HepG2 (cell line): ENCODE measurements at regions not wholly inside any gene's neighbourhood (a gene's known extent, or its start where the extent isn't known, plus 50 kb on each side); places are given as distances from the start of the nearest gene placed in this dataset.

Experiments
- ATAC-seq: fragments of 200-7000 bp; cut with Tn5 transposase; 3 replicates; pipeline ENCODE4 v1.9.1; 2020; ENCODE audit warnings: mild to moderate bottlenecking, moderate library complexity
- BruUV-seq: library from RNA; stranded (reverse); fragments of 400-500 nt; replicated peaks from 2 replicates; lab custom pipeline; 2021; lab: Mats Ljungman, UMichigan
- CTCF ChIA-PET: fragments of 300-600 bp; formaldehyde crosslinking; extraction: SDS; loops from one replicate; lab custom pipeline; 2021; ENCODE audit warnings: low total read pairs, inconsistent platforms, low intra/inter-chr PET ratio; lab: Yijun Ruan, JAX
- POLR2A ChIA-PET: fragments of 350-600 bp; sonication (Branson Sonifier 250); formaldehyde crosslinking; loops from one replicate; lab custom pipeline; 2020; ENCODE audit warnings: antibody characterized with exemption, inconsistent platforms; lab: Yijun Ruan, JAX
- DNase-seq: peaks from one replicate; pipeline ENCODE4 v3.0.0-alpha.2; 2015; ENCODE audit warnings: low spot score
- FAIRE-seq: peaks from 3 replicates; lab custom pipeline; 2011; peaks lifted over from hg19 to GRCh38; lab: Jason Lieb, UNC
- H2AFZ ChIP-seq: one replicate; pipeline ENCODE4 v1.6.1; 2011; ENCODE audit warnings: low read length, inconsistent platforms
- H3K27ac ChIP-seq: fragments of 300-600 bp; 3 replicates; pipeline ENCODE4 v1.8.0; 2011; ENCODE audit warnings: mixed run types, mild to moderate bottlenecking, mixed read lengths, low read length, inconsistent platforms; ENCODE audit not compliant: insufficient read depth; ENCODE audit errors: extremely low read length
- H3K27me3 ChIP-seq, 2 experiments: fragments of 200-600 bp in 1 of 2; 2 replicates in 1 of 2; 3 replicates in 1 of 2; pipeline versions ENCODE4 v1.6.0 to v1.8.0; 2011; ENCODE audit warnings: low read length in 2 of 2, mild to moderate bottlenecking in 2 of 2, moderate library complexity in 2 of 2, inconsistent platforms in 1 of 2; ENCODE audit not compliant: insufficient read depth in 2 of 2, control insufficient read depth in 1 of 2
- H3K36me3 ChIP-seq, 2 experiments: fragments of 200-600 bp in 1 of 2; replicated peaks in 1 of 2; 2 replicates in 1 of 2; 3 replicates in 1 of 2; pipeline versions ENCODE4 v1.5.1 to v1.8.0; 2011; ENCODE audit warnings: low read length in 2 of 2, inconsistent platforms in 1 of 2; ENCODE audit not compliant: insufficient read depth in 2 of 2, control insufficient read depth in 1 of 2
- H3K4me1 ChIP-seq: 2 replicates; pipeline ENCODE4 v1.5.1; 2012; ENCODE audit warnings: low read length, inconsistent platforms; ENCODE audit not compliant: insufficient read depth
- H3K4me2 ChIP-seq: 2 replicates; pipeline ENCODE4 v1.6.0; 2011; ENCODE audit warnings: low read depth, low read length, inconsistent platforms
- H3K4me3 ChIP-seq, 3 experiments: fragments of 200-600 bp in 1 of 3; sonication (generic), shearing (Covaris generic) in 1 of 3; replicated peaks in 1 of 3; 2 replicates each; pipeline ENCODE4 v1.5.1; 2011 to 2016; ENCODE audit warnings: low read length in 3 of 3, inconsistent platforms in 2 of 3, low read depth in 2 of 3, mild to moderate bottlenecking in 2 of 3, control low read depth in 1 of 3, mixed read lengths in 1 of 3; ENCODE audit not compliant: insufficient read depth in 1 of 3
- H3K79me2 ChIP-seq: one replicate; pipeline ENCODE4 v1.6.1; 2011; ENCODE audit warnings: low read length, inconsistent platforms; ENCODE audit not compliant: insufficient read depth
- H3K9ac ChIP-seq: 2 replicates; pipeline ENCODE4 v1.6.0; 2011; ENCODE audit warnings: mild to moderate bottlenecking, low read depth, low read length, inconsistent platforms; ENCODE audit not compliant: insufficient read depth
- H3K9me3 ChIP-seq: 2 replicates; pipeline ENCODE4 v1.5.1; 2012; ENCODE audit warnings: mild to moderate bottlenecking, low read length
- H4K20me1 ChIP-seq: 2 replicates; pipeline ENCODE4 v1.6.0; 2011; ENCODE audit warnings: inconsistent platforms, mild to moderate bottlenecking, low read length, moderate library complexity; ENCODE audit not compliant: insufficient read depth
- ATF4 ChIP-seq, 2 experiments: fragments of 450-650 bp in 1 of 2; sonication (generic) in 1 of 2; formaldehyde crosslinking; IDR thresholded peaks; 2 replicates each; pipeline versions ENCODE4 v1.5.0 to v1.8.0; 2020 to 2022; ENCODE audit warnings: mild to moderate bottlenecking in 1 of 2, missing genetic modification reagents in 1 of 2
- ATF7 ChIP-seq, 2 experiments: fragments of 450-650 bp in 1 of 2; sonication (generic) in 1 of 2; formaldehyde crosslinking in 1 of 2; IDR thresholded peaks; 2 replicates each; pipeline versions ENCODE4 v1.4.0 to v1.6.1; 2016 to 2020; ENCODE audit warnings: antibody characterized with exemption in 1 of 2, mild to moderate bottlenecking in 1 of 2, missing genetic modification reagents in 1 of 2
- GLMP ChIP-seq: sonication (generic); formaldehyde crosslinking; IDR thresholded peaks from 2 replicates; pipeline ENCODE4 v1.9.0; 2021; ENCODE audit warnings: missing genetic modification reagents, mild to moderate bottlenecking, borderline replicate concordance
- JDP2 ChIP-seq: sonication (generic); formaldehyde crosslinking; IDR thresholded peaks from 2 replicates; pipeline ENCODE4 v1.8.1; 2022; ENCODE audit warnings: missing genetic modification reagents, borderline replicate concordance
- TFDP2 ChIP-seq: sonication (generic); formaldehyde crosslinking; IDR thresholded peaks from 2 replicates; pipeline ENCODE4 v1.4.0; 2020; ENCODE audit warnings: missing genetic modification reagents
- ZNF552 ChIP-seq: sonication (generic); formaldehyde crosslinking; IDR thresholded peaks from 2 replicates; pipeline ENCODE4 v1.9.0; 2022; ENCODE audit warnings: missing genetic modification reagents, mild to moderate bottlenecking, borderline replicate concordance
- ZNF556 ChIP-seq: sonication (generic); formaldehyde crosslinking; IDR thresholded peaks from 2 replicates; pipeline ENCODE4 v1.4.0; 2020; ENCODE audit warnings: mild to moderate bottlenecking, missing genetic modification reagents, borderline replicate concordance
- ZNF792 ChIP-seq: IDR thresholded peaks from 2 replicates; pipeline ENCODE4 v1.6.1; 2016
- WGBS: methylation state at CpG from one replicate; pipeline ENCODE4 v1.1.6; 2017; ENCODE audit warnings: low lambda C conversion rate; 5-methylcytosine and 5-hydroxymethylcytosine counted together
- in situ Hi-C: cut with HindIII; loops from 2 replicates; pipeline ENCODE4 v1.10.0; 2017; ENCODE audit warnings: low pct_unique_long_range_greater_than_20kb; ENCODE audit not compliant: extremely low pct_ligation_motif_present
- intact Hi-C: fragments of 100-400 bp; cut with micrococcal nuclease; formaldehyde crosslinking; loops from one replicate; pipeline ENCODE4 v1.10.0; 2022; ENCODE audit not compliant: unreplicated experiment

- Histone ChIP-seq H2AFZ (no peak overlapping the region), H3K4me2 (no peak overlapping the region), H3K27ac (no peak overlapping the region), H3K36me3 (no peaks in the 10 kb centered on the region), H4K20me1 (no peaks in the 10 kb centered on the region), H3K4me1 (no peaks in the 10 kb centered on the region), H3K9me3 (peaks cover 51% of the 10 kb centered on the region), H3K27me3 (no peaks in the 10 kb centered on the region), H3K79me2 (no peaks in the 10 kb centered on the region), H3K4me3 (no peak overlapping the region), H3K9ac (no peak overlapping the region)
- TF ChIP-seq ZNF556 (CRISPR knock-in tag) (no peak), JDP2 (no peak), ZNF552 (CRISPR knock-in tag) (no peak), ZNF792 (CRISPR knock-in tag) (no peak), ATF4 (CRISPR knock-in tag; IDR thresholded peaks at IDR 0.05) (no peak), GLMP (no peak), ATF7 (IDR thresholded peaks at IDR 0.05) (no peak), ATF7 (CRISPR knock-in tag; IDR thresholded peaks at IDR 0.05) (no peak), TFDP2 (CRISPR knock-in tag) (no peak)
- 3% methylated on average over 1 of the region's 1 CpG for WGBS
- ATAC-seq (no peak), DNase-seq (no peak), FAIRE-seq (no peak)
- BruUV-seq, result no TSS peak
- in situ Hi-C loops, result loop anchor here (5.0 kb wide), 1 partner anchor 42 kb away; no protein-coding TSS in a partner anchor
- ChIA-PET POLR2A (no interaction called here), CTCF (no interaction called here)
- intact Hi-C loops, result no loop called here
Measured at GRCh38 chr2:52520644-52521043, 1247.0 kb upstream of the CHAC2 start.
